Heart right ventricle (tissue), 16 donors: ENCODE measurements at regions not wholly inside any gene's neighbourhood (a gene's known extent, or its start where the extent isn't known, plus 50 kb on each side); places are given as distances from the start of the nearest gene placed in this dataset.

Experiments
- ATAC-seq, 8 donors: fragments of 200-7000 bp; cut with Tn5 transposase; one replicate each; pipeline ENCODE4 v1.9.1; 2020; ENCODE audit warnings: mild to moderate bottlenecking in 8 of 8, moderate library complexity in 8 of 8, moderate number of reproducible peaks in 1 of 8
- DNase-seq, 2 donors: peaks; one replicate each; pipeline ENCODE4 v3.0.0-alpha.2; 2020
- H3K27ac ChIP-seq, 10 donors: fragments of 200-600 bp; sonication (generic) in 2 of 10; one replicate each; pipeline versions ENCODE4 v1.5.0 to v1.8.0; 2020 to 2022; ENCODE audit warnings: mild to moderate bottlenecking in 3 of 10
- H3K27me3 ChIP-seq, 7 donors: fragments of 200-600 bp; one replicate each; pipeline ENCODE4 v1.8.0; 2021 to 2022; ENCODE audit warnings: mild to moderate bottlenecking in 2 of 7
- H3K36me3 ChIP-seq, 9 donors: fragments of 200-600 bp; sonication (generic) in 1 of 9; one replicate each; pipeline versions ENCODE4 v1.5.0 to v1.8.0; 2020 to 2022; ENCODE audit warnings: mild to moderate bottlenecking in 2 of 9
- H3K4me1 ChIP-seq, 9 donors: fragments of 200-600 bp; sonication (generic) in 1 of 9; one replicate each; pipeline versions ENCODE4 v1.5.0 to v1.8.0; 2020 to 2022; ENCODE audit warnings: mild to moderate bottlenecking in 4 of 9
- H3K4me3 ChIP-seq, 10 donors: fragments of 200-600 bp; sonication (generic) in 2 of 10; one replicate each; pipeline versions ENCODE4 v1.5.0 to v1.8.0; 2020 to 2022; ENCODE audit warnings: mild to moderate bottlenecking in 7 of 10, moderate library complexity in 2 of 10
- H3K9me3 ChIP-seq, 11 donors: fragments of 200-600 bp in 10 of 11; sonication (generic) in 2 of 11; one replicate each; pipeline versions ENCODE4 v1.5.0 to v1.8.0; 2013 to 2022; ENCODE audit warnings: mild to moderate bottlenecking in 2 of 11, control low read depth in 1 of 11, moderate library complexity in 1 of 11
- WGBS, 2 donors: extraction: QIAGEN DNeasy Blood & Tissue Kit; methylation state at CpG; one replicate each; pipeline ENCODE4 v1.1.7; 2013; ENCODE audit warnings: inconsistent platforms in 1 of 2; 5-methylcytosine and 5-hydroxymethylcytosine counted together
- intact Hi-C, 10 donors: fragments of 100-400 bp; cut with DNase I; formaldehyde crosslinking; loops; one replicate each; pipeline versions ENCODE4 v1.11.1 to v1.14.2; 2022
- TF ChIP-seq, protein P1 (sequence below), 9 donors: fragments of 200-600 bp; sonication (generic) in 2 of 9; IDR thresholded peaks; one replicate each; pipeline versions ENCODE4 v1.5.0 to v1.8.0; 2021 to 2022; ENCODE audit warnings: antibody characterized with exemption in 9 of 9, mild to moderate bottlenecking in 5 of 9, moderate library complexity in 1 of 9
- donor health status: Arrhythmogenic right ventricular cardiomyopathy.
- donor health status: ischemic (EF 13 %, LVEDD 7.1; RV severe dilation, severe dysfunction).
- donor health status: healthy with polysubstance abuse.
- donor health status: DM: no; HTN: yes; CAD: no.
- donor health status: DM: no; HTN: no; CAD: no.
- donor health status: ischemic (EF 25% LVEDD 6.9; RV normal size, moderate dysfunction).
- donor health status: ischemic (EF 25% LVEDD 5.7; RV mildly dilated, moderate dysfunction).
- donor health status: healthy.
- donor health status: DM: yes; HTN: yes; CAD: no.
- donor health status: Ischemic cardiomyopathy.
- donor health status: ischemic (EF 35%, LVEDD 5.7; RV mildly dilated, moderate dysfunction).
- donor health status: nonischemic (EF 11% LVEDD 7.7; RV severe dilation, severe dysfunction).
- donor health status: DM: yes; HTN: yes; CAD: no.
- donor health status: PGD.
- donor health status: ischemic (EF 29% LVEDD 5.4; RV normal size, mild dysfunction).
- donor health status: nonischemic (EF 23%, LVEDD 6.1; RV moderate dilation, normal function).

- Histone ChIP-seq H3K4me1 (peaks cover 0 to 24% (median 6%) of the 10 kb centered on the region in 9 donors), H3K4me3 (no peak overlapping the region), H3K27ac (no peak overlapping the region), H3K9me3 (no peaks in the 10 kb centered on the region), H3K36me3 (no peaks in the 10 kb centered on the region), H3K27me3 (peaks cover 0 to 3% (median 0%) of the 10 kb centered on the region in 7 donors)
- intact Hi-C loops = no loop called here
- DNase-seq = no peak
- ATAC-seq = peak in 2 of 8 donors; percentile 37 to 40
- TF ChIP-seq, protein P1, sequence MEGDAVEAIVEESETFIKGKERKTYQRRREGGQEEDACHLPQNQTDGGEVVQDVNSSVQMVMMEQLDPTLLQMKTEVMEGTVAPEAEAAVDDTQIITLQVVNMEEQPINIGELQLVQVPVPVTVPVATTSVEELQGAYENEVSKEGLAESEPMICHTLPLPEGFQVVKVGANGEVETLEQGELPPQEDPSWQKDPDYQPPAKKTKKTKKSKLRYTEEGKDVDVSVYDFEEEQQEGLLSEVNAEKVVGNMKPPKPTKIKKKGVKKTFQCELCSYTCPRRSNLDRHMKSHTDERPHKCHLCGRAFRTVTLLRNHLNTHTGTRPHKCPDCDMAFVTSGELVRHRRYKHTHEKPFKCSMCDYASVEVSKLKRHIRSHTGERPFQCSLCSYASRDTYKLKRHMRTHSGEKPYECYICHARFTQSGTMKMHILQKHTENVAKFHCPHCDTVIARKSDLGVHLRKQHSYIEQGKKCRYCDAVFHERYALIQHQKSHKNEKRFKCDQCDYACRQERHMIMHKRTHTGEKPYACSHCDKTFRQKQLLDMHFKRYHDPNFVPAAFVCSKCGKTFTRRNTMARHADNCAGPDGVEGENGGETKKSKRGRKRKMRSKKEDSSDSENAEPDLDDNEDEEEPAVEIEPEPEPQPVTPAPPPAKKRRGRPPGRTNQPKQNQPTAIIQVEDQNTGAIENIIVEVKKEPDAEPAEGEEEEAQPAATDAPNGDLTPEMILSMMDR (IDR thresholded peaks at IDR 0.05) = no peak
- WGBS, 2 donors = 56 to 68% methylated on average over 5 of the region's 5 CpGs
Measured at GRCh38 chr3:18237251-18238005, 187.7 kb downstream of the SATB1 start.

DNA sequence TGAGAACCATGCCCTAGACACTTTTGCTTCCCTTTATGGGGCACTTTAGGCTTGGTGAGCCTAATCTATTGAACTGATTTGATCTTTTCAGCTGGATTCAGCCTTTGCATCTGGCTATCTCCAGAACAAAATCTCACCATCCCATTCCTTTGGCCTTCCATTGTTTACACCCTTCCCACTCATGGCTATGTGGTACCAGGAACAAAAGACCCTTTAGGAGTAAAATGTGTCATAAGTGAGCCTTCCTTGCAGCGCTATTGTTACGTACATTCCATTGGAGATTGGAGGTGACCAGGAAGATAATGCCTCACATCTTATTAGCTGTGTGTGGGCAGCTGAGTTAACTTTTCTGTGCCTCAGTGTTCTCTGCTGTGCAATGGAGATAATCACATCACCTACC, 188.4 kb downstream of the SATB1 start:
- Histone ChIP-seq H3K4me1 (peaks cover 0 to 24% (median 6%) of the 10 kb centered on the region in 9 donors), H3K27ac (no peak overlapping the region), H3K9me3 (no peaks in the 10 kb centered on the region), H3K4me3 (no peak overlapping the region), H3K36me3 (no peaks in the 10 kb centered on the region), H3K27me3 (peaks cover 0 to 3% (median 0%) of the 10 kb centered on the region in 7 donors)
- DNase-seq = no peak
- ATAC-seq = no peak
- WGBS, 2 donors = 84 to 94% methylated on average over 2 of the region's 2 CpGs
- intact Hi-C loops = no loop called here
- TF ChIP-seq, protein P1 (IDR thresholded peaks at IDR 0.05) = no peak

GRCh38 chr3:18234717-18235335, 190.3 kb downstream of the SATB1 start:
- ATAC-seq (peak; percentile 71 to 95 (median 82)), DNase-seq (peak in 1 of 2 donors; percentile 42)
- Histone ChIP-seq H3K27me3 (peaks cover 0 to 3% (median 0%) of the 10 kb centered on the region in 7 donors), H3K36me3 (no peaks in the 10 kb centered on the region), H3K4me3 (peak overlapping the region in 5 of 10 donors; percentile 19 to 41 (median 25)), H3K4me1 (peaks cover 0 to 24% (median 6%) of the 10 kb centered on the region in 9 donors), H3K9me3 (no peaks in the 10 kb centered on the region), H3K27ac (peak overlapping the region in 7 of 10 donors; percentile 35 to 76 (median 61))
- 18 to 29% methylated on average over 4 of the region's 4 CpGs for WGBS, 2 donors
- intact Hi-C loops = no loop called here
- TF ChIP-seq, protein P1 (IDR thresholded peaks at IDR 0.05) = no peak

DNA sequence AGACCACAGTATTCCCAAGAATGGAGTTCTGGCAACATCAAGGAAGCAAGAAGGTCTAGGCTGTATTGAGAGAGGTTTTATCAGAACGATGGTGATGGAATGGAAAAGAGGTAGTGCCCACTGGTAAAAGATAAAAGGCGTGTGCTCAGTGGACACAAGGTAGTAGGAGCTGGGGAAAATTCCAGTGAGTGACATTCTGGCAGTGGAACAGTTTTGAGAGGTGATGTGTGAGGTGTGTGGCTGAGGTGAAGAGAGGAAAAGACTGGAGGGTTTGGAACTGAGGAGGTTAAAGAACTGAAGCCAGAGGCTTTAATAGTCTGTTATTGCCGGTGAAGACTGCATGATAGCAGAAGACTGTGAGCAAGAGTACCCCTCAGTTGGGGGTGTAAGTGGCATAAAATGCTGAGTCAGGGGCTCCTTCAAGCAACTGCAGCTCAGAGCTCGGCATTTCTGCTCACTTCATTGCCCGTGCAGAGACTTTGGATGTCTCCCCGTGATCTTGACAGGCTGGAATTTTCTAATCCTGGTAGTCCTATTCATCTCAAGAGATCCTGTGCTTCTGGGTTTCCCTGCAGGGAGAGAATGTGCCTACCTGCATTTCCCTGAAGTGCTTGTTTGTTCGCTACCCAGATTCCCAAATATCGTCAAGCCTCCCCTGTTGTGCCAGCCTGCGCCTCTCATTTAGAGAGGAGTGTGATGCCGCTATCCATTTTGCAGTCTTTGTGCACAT, 191.0 kb downstream of the SATB1 start:
- Histone ChIP-seq H3K36me3 (no peaks in the 10 kb centered on the region), H3K27me3 (peaks cover 0 to 3% (median 0%) of the 10 kb centered on the region in 7 donors), H3K4me3 (peak overlapping the region in 5 of 10 donors; percentile 19 to 41 (median 25)), H3K9me3 (no peaks in the 10 kb centered on the region), H3K27ac (peak overlapping the region in 7 of 10 donors; percentile 35 to 76 (median 61)), H3K4me1 (peaks cover 0 to 24% (median 6%) of the 10 kb centered on the region in 9 donors)
- WGBS, 2 donors = 23 to 29% methylated on average over 10 of the region's 10 CpGs
- ATAC-seq (peak in 7 of 8 donors; percentile 10 to 50 (median 38)), DNase-seq (no peak)
- intact Hi-C loops = no loop called here
- TF ChIP-seq, protein P1 (IDR thresholded peaks at IDR 0.05) = no peak
